ENCODE measurements at regions not wholly inside any gene's neighbourhood (a gene's known extent, or its start where the extent isn't known, plus 50 kb on each side); places are given as distances from the start of the nearest gene placed in this dataset.

DNA sequence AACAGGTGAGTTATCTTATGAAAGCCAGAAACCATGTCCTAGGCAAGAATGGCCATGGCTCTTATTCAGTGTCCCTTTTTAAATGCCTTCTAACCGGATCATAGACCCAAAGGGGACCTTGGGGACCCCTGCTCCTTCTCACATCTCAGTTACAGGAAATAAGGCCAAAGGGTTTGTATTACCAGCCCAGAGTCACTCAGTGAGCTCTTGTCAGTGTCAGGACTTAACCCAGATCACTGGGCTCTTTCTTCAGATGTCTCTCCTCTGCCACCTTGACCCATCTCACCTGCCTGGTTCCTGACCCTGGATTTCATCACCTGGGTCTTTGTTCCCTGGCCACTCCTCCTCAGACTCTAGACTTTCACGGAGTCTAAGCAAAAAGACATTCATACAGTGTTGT is 556.7 kb downstream of the CMPK2 start:
- in situ Hi-C loops (cut with HindIII; ENCODE audit: low pct_unique_long_range_greater_than_20kb, low sequenced_read_pairs) = no loop called here
- no peak for DNase-seq (ENCODE audit: low read depth, low spot score)

DNA sequence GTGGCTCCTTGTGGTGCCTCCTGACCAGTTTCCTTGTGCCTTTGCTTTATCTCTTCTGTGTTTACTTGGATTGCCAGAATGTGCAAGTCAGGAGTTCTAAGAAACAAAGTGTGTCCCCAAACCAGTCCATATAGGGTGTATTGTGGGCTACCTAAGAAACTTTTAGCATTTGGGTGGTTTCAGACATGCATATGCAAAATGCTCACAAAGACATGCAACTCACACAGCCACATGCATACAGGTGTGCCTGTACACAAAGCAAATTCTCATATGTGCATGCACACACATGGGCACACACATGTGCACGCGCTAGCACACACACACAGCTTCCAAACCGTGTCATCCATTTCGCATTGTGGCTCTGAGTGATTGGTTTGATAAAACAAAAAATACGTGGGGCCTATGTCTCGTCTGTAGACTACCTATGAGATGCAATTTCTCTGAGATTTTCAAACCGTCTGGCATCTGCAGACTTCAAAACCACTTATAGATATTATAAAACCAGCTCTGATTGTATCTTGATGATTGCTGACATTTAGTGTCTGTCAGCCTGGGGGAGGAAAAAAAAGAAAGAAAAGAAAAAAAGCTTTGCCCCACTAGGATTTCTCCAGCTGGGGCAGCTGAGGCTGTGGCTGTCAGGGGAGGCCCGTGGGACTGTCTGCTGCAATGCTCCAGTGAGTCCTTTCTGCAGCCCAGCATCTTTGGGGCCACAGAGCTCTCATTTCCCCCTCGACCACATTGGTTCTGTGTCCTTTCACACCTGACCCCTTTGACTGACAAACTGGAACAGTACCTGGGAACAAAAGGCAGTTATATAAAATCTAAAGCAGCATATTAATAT is 556.1 kb downstream of the CMPK2 start:
- no peak for DNase-seq (ENCODE audit: low read depth, low spot score)
- in situ Hi-C loops (cut with HindIII; ENCODE audit: low pct_unique_long_range_greater_than_20kb, low sequenced_read_pairs) = no loop called here

DNA sequence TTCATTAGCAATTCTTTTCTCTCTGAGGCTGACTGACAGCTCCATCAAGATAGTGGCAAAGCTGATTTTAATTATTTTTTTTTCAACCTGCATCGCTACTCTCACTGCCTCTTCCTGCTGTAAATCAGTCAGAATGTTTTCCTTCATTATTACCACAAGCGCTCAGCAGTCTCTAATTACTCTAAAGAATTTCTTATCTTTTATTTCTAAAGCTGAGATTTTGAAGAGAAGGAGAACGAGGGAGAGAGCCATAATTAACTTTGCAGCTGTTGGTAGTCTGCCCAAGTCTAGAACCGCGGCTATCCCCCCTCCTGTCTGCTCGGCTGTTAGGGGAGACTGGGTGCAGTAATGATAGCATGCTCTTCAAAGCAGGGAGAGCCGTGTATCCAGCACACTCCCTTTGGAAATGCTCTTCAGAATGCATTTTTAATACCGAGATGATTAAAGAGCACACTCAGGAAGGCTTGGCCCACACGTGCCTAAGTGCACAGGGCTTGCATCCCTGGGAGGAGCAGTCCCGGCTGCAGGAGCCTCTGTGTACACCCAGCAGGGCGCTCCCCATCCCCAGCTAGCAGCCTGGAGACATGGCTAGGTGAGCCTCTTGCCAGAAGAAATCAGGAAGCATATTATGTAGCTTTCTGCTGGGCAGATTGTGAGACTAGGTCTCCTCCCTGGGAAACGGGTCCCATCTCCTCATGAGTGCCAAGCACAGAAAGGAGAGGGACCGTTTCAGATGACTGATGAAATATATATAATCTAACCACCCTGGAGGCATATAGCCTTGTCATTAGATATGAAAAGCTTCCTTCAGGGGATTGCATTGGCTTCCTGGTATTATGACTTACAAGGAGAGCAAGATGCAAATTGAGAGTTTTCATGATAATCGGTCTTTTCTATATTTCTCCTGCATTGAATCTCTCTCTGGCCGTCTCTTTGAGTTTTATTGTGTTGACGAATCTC is 555.2 kb downstream of the CMPK2 start:
- no peak for DNase-seq (ENCODE audit: low read depth, low spot score)
- in situ Hi-C loops (cut with HindIII; ENCODE audit: low pct_unique_long_range_greater_than_20kb, low sequenced_read_pairs) = no loop called here

DNA sequence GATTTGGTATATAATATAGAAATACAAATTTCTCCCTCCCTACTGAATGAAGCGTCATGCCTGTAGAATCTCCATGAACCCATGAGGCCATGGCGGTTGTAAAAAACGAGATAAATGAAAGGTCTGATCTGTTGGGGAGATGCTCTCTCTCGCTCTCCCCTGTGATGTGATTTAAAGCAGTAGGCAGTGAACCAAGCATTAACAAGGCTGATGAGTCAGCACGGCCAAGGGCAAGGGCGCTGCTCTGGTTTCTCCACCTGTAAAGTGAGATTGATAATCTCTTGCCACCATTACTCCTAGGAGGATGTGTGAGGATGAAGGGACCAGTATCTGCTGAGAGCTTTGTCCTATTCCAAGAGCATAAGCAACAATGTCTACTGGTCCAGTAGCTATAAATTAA is 553.3 kb downstream of the CMPK2 start:
- in situ Hi-C loops (cut with HindIII; ENCODE audit: low pct_unique_long_range_greater_than_20kb, low sequenced_read_pairs) = no loop called here
- DNase-seq (ENCODE audit: low read depth, low spot score) = no peak

DNA sequence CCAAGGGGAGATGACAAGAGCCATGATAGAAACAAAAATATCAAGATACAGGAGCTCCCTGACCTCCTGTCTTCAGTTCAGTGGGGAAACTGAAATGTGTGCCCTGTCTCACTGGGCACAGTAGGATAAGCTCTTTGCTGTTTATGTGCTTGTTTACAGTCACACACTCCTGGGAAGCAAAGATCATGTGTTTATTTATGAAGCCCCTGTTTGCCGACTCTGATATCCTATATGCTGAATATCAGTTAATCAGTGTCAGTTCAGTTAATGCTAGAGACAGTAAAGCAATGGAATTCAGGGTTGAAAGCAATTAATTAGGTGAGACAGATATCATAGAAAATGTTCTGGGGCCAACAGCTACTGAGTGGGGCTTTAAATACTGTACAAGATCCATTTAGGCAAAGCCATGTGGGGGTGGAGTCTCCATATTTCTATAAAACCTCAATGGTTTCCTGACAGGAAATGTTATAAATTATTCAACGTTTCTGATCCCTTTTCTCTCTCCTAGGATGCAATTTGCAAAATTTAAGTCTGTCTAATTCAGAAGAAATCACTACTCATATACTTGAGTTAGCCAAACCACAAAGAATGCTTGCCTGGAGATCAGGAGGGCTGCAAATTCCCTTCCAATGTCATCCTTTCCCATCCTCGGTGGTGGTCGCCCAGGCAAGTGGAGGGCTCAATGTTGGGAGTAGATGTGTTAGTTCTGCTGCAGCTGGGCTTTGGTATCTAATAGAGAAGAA is 551.3 kb downstream of the CMPK2 start:
- in situ Hi-C loops (cut with HindIII; ENCODE audit: low pct_unique_long_range_greater_than_20kb, low sequenced_read_pairs) = no loop called here
- DNase-seq (ENCODE audit: low read depth, low spot score) = no peak

DNA sequence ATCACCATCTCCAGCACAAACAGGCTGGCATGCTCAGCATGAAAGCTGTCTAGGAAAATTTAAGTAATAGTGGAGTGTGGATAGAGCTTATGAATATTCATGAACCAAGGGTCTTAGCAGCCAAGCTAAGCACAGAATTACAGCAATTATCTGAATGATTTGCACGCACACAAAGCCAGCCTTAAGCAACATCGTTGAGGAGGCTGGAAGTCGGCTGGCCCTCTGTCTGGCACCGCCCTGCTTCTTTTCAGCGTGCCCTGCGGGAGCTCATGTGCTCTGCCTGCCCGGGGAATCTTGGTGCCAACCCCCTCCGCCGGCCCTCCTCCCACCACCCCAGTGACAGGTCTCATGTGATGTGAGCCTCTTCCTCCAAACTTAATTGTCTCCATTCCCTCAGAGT is 540.1 kb downstream of the CMPK2 start:
- no peak for DNase-seq (ENCODE audit: low read depth, low spot score)
- in situ Hi-C loops (cut with HindIII; ENCODE audit: low pct_unique_long_range_greater_than_20kb, low sequenced_read_pairs) = no loop called here

DNA sequence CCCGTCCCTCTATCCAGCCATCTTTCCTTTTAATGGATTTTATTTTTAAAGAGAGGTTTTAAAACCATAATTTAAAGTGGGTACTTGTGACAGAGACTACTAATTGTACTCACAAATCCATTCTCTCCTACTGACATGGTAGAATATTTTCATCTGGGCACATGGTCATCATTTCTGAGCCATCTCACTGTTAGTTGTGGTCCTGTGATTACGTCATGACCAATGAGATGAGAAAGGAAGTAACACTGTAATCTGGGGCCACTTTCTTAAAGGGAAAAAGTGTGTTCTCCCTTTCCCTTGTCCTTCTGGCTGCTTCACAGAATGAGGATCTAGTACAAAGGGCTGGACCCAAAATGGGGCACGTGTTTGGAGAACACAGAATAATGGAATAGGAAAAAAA is 538.7 kb downstream of the CMPK2 start:
- in situ Hi-C loops (cut with HindIII; ENCODE audit: low pct_unique_long_range_greater_than_20kb, low sequenced_read_pairs) = no loop called here
- DNase-seq (ENCODE audit: low read depth, low spot score) = no peak

DNA sequence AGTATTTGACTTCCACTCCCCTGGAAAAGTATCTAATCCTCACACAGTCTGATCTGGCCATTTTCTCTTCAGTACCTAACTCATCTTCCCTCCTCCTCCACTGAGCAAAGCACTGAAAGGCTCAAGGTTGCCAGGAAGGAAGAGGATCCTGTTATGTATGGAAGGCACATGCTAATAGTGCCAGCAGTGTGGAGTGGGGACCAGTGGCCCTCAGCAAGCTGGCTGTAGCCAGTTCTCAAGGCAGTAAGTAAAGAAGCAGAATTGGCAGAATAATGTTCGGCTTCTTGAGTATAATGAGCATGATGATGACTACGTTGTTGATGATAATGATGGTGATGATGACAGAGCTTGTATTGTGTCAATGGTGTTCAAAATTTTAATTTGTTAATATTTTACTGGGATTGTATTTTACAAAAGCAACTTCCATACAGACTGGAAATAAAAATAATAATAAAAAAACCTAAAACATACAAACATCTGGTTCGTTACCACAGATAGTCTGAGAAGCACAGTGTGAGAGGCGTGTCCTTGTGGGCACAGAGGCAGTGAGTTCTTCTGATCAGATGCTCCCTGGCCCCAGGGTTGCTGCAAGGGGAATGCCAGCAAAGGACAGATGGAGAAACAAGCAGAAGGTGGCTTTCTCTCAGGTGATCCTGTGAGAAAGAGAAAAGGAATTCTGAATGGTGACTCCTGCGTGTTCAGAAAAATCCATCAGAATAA is 528.8 kb downstream of the CMPK2 start:
- no peak for DNase-seq (ENCODE audit: low read depth, low spot score)
- in situ Hi-C loops (cut with HindIII; ENCODE audit: low pct_unique_long_range_greater_than_20kb, low sequenced_read_pairs) = no loop called here

DNA sequence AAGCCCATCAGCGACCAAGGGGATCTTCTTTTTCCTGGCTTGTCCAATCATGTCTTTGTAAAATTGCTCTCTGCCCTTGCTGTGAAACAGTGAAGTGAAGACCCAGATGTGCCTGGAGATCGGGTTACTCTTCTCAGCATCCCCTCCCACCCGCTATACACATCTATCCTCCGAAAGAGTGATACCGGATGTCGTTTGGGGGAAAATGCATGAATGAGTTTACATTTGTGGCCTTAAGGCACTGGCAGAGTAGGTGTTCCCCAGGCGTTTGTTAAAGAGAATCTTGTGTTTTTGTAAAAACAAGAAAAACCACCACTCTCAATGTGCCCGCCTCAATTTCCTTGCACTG is 528.3 kb downstream of the CMPK2 start:
- in situ Hi-C loops (cut with HindIII; ENCODE audit: low pct_unique_long_range_greater_than_20kb, low sequenced_read_pairs) = no loop called here
- no peak for DNase-seq (ENCODE audit: low read depth, low spot score)

DNA sequence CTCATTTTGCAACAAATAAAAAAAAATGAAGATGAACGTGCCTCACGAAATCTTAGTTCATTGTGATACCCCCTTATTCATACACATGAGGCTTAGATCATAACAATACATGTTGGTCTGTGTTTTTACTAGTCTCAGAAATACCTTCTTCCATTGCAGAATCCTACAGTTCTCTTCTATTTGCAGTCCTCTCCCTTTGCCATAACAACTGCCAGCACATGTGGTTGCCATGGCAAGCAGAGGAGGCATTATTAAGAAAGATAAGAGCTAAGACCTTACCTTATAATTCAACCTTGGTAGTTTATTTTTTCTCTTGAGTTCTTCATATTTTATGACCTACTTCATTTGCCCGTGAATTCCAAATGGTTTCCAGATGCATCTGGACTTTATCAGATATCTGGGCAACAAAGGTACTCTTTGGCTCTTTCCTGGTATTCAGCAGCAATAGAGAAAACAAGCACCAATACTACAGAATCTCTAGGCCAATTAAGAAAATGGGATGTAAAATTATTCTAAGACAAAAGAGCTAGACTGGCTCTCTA is 524.0 kb downstream of the CMPK2 start:
- DNase-seq (ENCODE audit: low read depth, low spot score) = no peak
- in situ Hi-C loops (cut with HindIII; ENCODE audit: low pct_unique_long_range_greater_than_20kb, low sequenced_read_pairs) = no loop called here

DNA sequence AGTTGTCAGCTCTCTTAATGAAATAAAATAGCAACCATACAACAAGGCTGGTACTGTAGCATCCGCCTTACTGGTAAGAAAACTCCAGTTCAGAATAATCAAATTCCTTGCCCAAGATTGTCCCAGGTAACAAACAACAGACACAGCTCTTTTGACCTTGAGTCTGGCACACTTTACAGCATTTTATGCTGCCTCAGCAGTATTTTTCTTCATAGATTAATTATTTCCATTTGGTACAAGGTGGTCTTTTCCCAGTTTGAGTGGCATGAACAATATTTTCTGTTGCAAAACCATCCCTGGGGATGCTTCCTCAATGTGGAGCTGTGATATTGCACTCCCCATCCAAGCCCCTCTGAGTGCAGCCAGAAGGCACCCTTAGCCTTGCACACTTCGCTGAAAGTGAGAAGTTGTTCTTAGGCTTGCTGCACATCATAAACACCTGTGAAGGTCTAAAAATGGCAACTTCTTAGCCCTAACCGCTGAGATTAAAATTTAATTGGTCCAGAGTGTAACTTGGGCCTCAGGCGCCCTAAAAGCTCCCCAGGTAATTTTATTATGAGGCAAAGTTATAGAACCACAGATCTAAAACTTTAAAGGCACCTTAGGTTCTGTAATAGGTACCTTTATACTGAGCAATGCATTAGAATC is 523.3 kb downstream of the CMPK2 start:
- in situ Hi-C loops (cut with HindIII; ENCODE audit: low pct_unique_long_range_greater_than_20kb, low sequenced_read_pairs) = no loop called here
- DNase-seq (ENCODE audit: low read depth, low spot score) = no peak

DNA sequence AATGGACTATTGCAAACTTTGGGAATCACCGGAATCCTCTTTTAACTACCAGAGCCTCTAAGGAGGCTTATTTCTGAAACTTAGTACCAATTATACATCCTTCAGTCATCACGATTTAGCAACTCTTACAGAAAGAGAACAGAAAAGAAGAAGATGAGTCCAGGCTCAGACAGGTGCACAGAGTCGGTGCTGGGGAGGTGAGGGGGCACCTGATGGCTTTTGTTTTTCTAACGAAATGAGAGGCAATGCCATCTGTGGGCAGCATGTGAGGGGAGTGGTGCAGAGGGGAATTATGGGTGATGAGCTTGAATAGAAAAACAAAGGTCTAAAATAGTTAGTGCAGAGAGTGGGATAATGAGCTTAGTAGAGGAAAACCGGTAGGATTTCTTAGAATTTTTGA is 522.6 kb downstream of the CMPK2 start:
- DNase-seq (ENCODE audit: low read depth, low spot score) = no peak
- in situ Hi-C loops (cut with HindIII; ENCODE audit: low pct_unique_long_range_greater_than_20kb, low sequenced_read_pairs) = no loop called here

DNA sequence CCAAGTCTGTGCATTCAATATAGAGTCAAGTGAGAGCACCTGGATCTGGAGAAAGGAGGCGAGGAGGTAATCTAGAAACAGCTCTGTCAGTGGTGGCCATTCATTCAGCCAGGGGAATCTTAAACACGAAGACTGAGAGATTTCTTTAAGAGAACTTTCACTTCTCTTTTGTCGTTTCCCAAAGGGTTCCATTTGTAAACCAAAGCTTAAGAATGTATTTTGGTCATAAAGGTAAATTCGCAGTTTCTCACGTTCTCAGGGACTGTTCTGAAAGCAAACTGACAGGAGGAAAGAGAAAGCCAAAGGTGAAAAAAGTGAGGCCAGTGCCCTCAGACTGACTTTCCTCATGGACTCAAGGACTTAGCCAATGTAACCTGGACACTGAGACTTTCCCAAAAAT is 513.5 kb downstream of the CMPK2 start:
- no peak for DNase-seq (ENCODE audit: low read depth, low spot score)
- in situ Hi-C loops (cut with HindIII; ENCODE audit: low pct_unique_long_range_greater_than_20kb, low sequenced_read_pairs) = no loop called here

DNA sequence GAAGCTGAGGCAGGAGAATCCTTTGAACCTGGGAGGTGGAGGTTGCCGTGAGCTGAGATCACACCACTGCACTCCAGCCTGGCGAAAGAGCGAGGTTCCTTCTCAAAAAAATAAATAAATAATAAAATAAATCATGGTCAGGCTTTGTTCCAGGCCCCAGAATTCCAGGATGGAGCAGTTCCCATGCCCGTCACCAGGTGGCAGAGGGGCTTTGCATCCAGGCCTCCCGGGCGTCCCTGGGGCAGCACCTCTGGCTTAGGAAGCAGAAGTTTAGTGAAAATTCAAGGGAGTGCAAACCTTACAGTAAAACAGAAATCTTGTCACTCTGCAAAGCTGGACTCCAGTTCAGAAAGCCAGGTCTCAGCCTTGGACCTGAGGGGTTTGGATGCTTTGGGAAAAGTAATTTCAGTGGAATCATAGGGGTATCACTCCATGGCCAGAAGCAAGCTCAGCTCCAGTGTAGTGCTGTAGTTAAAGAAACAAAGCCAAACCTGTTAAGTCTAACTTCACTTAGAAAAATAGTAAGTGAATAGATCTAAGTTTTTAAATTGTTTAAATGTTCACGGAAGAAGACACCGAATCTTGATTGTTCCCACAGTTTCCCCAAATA is 512.7 kb downstream of the CMPK2 start:
- DNase-seq (ENCODE audit: low read depth, low spot score) = peak; percentile 73
- in situ Hi-C loops (cut with HindIII; ENCODE audit: low pct_unique_long_range_greater_than_20kb, low sequenced_read_pairs) = no loop called here

DNA sequence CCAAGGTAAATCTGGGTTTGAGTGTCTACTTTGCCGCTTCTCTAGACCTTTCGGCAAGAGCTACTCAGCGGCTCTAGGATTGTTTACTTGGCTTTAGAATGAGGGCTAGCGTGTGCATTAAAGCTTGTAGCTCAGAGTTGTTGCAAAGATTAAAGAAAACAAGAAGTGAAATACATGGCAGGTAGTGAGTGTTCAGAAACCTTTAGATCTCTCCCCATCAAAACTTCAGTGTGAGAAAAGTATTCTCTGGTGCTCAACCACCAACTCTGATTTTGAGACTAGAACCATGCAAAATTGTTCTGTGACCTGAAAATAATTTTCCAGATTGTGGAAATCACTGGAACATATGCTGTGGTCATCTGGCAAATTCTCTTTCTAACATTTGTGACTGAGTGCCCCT is 512.0 kb downstream of the CMPK2 start:
- DNase-seq (ENCODE audit: low read depth, low spot score) = no peak
- in situ Hi-C loops (cut with HindIII; ENCODE audit: low pct_unique_long_range_greater_than_20kb, low sequenced_read_pairs) = no loop called here

DNA sequence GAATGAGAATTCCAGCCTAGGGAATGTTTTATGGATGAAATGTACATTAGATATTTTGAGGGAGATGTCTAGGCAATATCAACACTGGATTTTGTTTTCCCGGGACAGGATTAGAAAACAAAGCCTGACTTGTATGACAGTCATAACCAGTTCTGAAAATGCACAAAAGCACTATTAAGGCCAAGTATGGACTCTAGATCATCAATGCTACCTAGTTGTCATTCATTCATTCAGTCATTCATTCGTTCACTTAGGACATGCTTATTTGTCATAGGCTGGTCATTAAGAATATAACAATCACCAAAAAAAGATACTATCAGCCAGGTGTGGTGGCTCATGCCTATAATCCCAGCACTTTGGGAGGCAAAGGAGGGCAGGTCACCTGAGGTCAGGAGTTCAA is 511.2 kb downstream of the CMPK2 start:
- in situ Hi-C loops (cut with HindIII; ENCODE audit: low pct_unique_long_range_greater_than_20kb, low sequenced_read_pairs) = no loop called here
- no peak for DNase-seq (ENCODE audit: low read depth, low spot score)

Measured in SK-MEL-5 (cell line).